Right ventricle myocardium inferior (tissue), 1 donor: ENCODE measurements at regions not wholly inside any gene's neighbourhood (a gene's known extent, or its start where the extent isn't known, plus 50 kb on each side); places are given as distances from the start of the nearest gene placed in this dataset.

Experiments used
- ATAC-seq: fragments of 200-7000 bp; cut with Tn5 transposase; one replicate; pipeline ENCODE4 v1.9.1; 2020; ENCODE audit warnings: mild to moderate bottlenecking, moderate library complexity
- DNase-seq: peaks from one replicate; pipeline ENCODE4 v3.0.0; 2021; ENCODE audit errors: missing footprints
- intact Hi-C: fragments of 100-400 bp; cut with DNase I; formaldehyde crosslinking; loops from one replicate; pipeline ENCODE4 v1.11.0; 2022
- donor health status: DM: no; HTN: yes; CAD: no; lungs with severe emphysema.

DNA sequence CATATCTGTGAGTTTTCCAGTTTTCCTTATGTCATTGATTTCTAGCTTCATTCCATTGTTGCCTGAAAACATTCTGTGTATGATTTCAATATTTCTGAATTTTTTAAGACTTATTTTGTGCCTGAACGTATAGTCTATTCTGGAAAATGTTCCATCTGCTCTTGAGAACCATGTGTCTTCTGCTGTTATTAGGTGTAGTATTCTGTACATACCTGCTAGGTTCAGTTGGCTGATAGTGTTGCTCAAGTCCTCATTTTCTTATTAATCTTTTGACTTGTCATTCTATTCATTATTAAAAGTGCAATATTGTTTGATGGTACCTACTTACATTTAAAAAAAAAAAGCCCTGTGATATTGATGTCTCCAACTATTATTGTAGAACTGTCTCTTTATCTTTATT is 869.8 kb upstream of the MAN1A1 start:
- DNase-seq: no peak
- ATAC-seq: no peak
- intact Hi-C loops: no loop called here

DNA sequence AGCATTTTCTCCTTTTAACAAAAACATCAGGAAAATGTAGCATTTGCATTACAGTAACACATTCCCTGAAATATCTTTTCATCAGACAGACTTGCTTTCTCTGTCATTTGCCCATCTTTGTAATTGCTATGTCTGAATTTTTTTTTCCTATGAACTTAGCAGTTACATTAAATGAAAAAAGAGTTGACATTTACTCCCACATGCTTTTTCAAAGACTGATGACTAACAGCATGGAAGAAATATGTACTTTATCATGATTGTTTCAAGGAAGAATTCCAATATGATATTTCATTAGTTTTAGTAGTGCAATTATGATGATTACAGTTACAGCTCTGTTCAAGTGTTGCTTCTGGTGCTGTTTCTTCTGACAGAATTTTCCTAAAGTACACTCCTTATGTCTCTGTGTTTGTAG is 864.5 kb upstream of the MAN1A1 start:
- intact Hi-C loops: no loop called here
- no peak for ATAC-seq
- no peak for DNase-seq

DNA sequence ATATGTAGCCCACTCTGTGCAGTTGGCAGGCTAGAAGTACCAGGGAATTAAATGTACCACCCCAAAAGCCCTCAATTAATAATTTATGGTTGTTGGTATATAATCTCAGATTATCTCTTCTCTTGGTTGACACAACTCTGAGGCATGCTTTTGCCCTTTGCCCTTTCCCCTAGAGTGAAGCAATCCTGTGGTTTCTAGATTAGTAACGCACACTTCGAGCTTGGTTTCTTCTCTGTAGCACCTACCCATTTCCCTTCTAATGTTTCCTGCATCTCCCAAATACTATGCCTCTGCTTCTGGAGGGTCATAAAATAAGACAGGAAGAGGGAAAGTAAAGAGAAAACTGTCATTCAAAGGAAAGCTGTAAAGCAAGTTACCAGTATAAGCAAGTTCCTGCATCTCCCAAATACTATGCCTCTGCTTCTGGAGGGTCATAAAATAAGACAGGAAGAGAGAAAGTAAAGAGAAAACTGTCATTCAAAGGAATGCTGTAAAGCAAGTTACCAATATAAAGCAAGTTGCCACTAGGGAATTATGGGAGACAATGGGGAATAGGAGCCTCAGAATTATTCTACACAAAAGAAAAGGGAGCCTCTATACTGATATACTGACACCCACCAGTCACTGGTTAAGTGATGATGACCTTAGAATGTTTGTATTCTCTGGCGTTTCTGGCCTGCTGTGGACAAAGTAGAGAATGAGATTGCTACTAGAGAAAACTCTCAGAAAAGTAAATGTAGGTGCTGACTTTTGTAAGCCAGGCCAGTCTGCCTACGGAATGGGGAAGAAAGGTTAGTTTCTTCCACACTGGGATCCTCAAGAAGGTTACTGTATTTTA is 862.6 kb upstream of the MAN1A1 start:
- no peak for ATAC-seq
- intact Hi-C loops: no loop called here

DNA sequence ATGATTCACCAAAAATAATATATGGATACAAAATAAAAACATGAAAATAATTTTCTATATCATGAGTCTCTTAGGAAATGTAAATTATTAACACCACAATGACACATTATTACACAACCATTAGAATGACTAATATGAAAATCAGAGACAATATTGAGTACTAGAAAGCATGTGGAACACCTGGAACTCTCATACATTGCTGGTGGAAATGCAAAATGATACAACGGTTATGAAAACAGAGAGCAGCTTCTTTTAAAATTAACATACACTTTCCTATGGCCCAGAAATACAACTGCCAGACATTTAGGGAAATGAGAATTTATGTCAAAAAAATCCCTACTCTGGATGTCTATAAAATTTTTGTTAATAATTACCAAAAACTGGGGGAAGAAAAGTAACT is 853.3 kb upstream of the MAN1A1 start:
- no peak for ATAC-seq
- intact Hi-C loops: no loop called here
- no peak for DNase-seq

More for the DNA sequence above, 862.6 kb upstream of the MAN1A1 start:
- no peak for DNase-seq

DNA sequence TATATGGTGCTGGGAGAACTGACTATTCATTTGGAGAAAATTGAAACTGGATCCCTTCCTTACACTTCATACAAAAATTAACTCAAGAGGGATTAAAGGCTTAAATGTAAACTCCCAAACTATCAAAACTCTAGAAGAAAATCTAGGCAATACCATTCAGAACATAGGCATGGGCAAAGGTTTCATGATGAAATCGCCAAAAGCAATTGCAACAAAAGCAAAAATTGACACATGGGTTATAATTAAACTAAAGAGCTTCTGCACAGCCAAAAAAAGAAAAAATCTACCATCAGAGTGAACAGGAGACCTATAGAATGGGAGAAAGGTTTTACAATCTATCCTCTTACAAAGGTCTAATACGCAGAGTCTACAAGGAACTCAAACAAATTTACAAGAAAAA is 851.3 kb upstream of the MAN1A1 start:
- intact Hi-C loops: no loop called here
- no peak for ATAC-seq
- DNase-seq: no peak

DNA sequence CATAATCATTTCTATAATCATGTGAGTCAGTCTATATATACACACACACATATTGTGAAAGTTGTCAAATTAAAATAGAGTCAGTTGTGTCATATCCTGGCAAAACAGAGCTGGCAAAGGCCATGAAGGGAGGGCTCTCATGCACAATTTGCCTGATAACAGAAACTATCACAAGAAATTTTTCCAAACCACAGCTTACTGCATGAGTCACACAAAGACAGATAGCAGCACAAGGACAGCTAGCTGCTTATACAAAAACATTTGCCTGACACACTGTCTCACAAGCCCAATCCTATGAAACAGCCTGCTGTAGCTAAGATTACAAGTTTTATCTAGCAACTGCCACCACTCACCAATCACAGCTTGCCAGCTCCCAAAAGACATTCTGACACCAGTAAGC is 848.5 kb upstream of the MAN1A1 start:
- intact Hi-C loops: no loop called here
- DNase-seq (no peak), ATAC-seq (peak; percentile 69)

DNA sequence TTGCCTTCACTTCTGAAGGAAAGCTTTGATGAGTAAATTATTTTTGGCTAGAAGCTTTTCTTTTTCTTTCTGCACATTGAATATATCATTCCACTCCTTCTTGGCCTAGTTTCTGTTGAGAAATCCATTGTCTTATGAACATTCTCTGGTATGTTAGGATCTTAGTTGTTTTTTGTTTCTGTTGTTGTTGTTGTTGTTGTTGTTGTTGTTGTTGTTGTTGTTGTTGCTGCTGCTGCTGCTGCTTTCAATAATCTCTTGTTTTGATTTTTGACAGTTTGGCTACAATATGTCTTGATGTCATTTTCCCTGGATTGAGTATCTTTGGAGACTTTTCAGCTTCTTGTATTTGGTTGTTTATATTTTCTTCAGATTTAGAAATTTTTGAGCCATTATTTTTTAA is 836.5 kb upstream of the MAN1A1 start:
- ATAC-seq (no peak), DNase-seq (no peak)
- intact Hi-C loops: no loop called here

DNA sequence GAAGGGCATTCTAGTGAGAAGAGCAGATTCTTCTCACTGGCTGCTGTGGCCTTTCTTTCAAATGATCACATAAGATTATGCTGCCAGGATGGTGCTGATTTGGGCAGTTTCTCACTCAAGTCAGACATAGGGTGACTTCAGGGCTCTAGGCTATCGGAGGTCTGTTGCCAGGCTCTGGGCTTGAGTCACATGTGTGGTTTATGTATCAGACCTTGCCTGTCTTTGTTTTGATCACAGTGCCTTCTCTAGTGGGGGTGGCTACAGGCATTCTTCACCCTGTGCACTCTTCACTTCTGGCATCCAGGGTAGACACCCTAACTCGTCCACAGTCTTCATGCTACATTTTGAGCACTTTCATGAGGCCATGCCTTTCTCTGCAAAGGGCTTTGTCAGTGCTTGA is 823.7 kb upstream of the MAN1A1 start:
- ATAC-seq (no peak), DNase-seq (no peak)
- intact Hi-C loops: no loop called here

DNA sequence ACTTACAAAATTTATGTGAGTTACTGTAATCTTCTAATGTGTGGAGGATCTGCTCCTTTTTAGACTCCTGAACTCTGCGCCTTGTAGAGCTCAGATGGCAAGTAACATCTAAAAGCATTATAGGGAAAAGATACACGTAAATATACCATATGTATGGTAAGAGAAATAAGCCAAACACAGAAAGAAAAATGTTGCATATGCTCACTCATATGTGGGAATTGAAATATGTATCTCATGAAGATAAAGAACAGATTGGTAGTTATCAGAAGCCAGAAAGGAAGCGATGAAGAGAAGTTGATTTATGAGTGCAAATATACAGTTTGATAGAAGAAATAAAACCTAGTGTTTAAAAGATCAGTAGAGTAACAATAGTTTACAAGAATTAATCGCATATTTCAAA is 815.0 kb upstream of the MAN1A1 start:
- ATAC-seq: no peak
- no peak for DNase-seq
- intact Hi-C loops: no loop called here

DNA sequence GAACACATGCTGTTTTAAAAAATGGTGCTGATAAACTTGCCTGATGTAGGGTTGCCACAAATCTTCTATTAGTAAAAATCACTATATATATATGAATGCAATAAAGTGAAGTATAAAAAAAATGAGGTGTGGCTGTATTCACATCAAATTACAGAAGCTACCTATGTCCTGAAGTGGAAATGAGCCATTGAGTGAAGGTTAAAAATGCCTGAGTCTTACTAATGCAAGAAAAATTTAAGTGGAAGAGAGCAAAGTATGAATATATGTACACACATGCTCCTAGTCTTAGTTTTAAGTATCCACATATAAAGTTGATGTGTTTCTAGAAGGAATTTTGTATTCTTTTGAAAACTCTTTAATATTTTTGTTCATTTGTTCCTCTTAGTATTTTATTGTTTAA is 808.3 kb upstream of the MAN1A1 start:
- no peak for ATAC-seq
- DNase-seq: no peak
- intact Hi-C loops: no loop called here

DNA sequence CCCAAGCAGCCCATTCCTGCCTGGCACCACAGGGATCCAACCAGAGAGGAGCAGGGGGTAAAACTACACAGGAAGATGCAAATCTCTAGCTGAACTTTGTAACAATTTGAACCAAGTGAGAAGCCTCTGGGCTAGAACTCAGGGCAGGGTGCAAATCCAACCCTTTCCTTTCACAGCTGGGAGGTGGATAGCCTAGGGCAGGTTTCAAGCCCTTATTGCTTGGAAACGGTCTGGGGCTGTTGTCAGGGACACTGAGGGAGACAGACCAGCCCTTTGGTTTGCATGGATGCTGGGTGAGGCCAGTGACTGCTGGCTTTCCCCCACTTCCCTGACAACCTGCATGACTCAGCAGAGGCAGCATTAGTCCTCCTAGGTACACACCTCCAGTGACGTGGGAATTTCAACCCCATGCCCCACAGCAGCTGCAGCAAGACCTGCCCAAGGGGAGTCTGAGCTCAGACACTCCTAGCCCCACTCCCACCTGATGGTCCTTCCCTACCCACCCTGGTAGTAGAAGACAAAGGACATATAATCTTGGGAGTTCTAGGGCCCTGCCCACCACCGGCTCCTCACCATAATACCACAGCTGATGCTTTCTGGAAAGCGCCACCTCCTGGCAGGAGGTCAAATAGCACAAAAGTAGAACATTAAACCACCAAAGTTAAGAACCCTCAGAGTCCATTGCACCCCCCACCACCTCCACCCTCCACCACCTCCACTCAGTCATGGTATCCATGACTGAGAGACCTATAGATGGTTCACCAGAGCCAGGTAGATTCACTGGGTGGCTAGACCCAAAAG is 797.7 kb upstream of the MAN1A1 start:
- peak; percentile 48 for DNase-seq
- intact Hi-C loops: no loop called here
- no peak for ATAC-seq

DNA sequence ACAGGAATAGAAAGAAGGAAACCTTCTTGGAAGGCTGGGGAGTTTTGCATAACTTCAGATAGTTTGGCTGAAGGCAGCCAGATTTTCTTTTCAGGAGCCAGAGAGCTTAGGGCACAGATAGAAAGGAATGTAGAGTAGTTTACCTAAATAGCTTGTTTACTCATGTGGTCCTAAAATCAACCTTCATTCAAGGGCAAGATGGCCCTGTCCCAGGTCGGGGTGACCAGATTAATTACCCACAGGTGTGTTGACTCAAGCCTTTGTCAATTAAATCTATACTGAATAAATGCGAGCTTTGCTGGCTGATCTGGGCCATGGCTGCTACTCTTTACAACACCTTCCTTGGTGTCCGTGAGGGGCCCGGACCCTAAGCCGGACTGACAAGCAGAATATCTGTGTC is 792.0 kb upstream of the MAN1A1 start:
- DNase-seq: no peak
- ATAC-seq: no peak
- intact Hi-C loops: no loop called here

DNA sequence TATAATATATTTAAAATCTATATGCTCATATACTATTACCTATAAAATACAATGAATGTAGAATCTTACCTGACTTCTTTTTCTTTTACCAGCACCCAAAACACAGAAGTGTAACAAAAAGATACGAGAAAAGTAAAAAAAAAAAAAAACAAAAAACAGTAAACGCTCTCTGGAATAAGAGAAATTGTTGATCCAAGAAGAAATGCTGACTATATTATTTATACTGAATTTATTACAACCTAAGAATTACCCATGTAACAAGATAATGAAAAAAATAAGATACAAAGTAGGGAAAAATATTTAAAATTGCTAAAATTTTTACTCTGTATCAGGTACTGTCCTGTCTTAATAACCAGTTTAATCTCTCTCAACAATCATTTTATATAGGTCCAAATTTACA is 787.9 kb upstream of the MAN1A1 start:
- intact Hi-C loops: no loop called here
- DNase-seq (no peak), ATAC-seq (no peak)

DNA sequence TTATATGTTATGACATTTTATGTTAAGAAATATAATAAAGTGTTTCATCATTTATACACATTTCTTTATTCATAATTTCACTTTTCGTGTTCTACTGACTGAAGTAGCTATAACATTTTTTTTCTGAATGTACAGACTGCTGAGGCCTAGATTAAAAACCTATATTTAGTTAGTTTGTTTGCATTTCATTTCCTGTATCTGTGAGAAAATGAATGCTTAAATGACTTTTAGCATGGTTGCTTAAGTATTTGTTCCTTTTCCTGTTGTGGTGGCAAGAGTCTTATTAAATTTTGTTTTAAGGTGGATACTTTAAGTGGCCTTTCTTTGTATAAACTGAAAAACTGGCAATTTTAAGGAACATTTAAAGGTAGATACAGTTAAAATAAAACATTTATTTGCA is 779.7 kb upstream of the MAN1A1 start:
- no peak for DNase-seq
- no peak for ATAC-seq
- intact Hi-C loops: no loop called here

DNA sequence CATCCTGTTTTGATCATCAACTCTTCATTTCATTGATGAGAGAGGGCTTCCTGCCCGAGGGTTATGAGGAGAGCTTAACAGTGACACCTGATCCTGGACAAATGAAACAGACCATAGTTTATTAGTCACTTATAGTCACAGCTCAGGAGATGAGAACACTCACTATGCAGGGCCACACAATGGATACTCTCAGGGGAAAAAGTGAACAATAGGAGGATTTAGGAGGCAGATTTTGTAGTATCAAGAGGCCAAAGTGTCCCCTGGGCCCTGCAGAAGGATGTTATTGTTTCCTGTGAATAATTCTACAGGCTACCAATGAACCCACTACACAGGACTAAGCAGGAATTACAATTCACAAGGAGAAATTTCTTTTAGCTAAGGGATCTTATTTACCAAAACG is 772.8 kb upstream of the MAN1A1 start:
- intact Hi-C loops: no loop called here
- no peak for ATAC-seq

DNA sequence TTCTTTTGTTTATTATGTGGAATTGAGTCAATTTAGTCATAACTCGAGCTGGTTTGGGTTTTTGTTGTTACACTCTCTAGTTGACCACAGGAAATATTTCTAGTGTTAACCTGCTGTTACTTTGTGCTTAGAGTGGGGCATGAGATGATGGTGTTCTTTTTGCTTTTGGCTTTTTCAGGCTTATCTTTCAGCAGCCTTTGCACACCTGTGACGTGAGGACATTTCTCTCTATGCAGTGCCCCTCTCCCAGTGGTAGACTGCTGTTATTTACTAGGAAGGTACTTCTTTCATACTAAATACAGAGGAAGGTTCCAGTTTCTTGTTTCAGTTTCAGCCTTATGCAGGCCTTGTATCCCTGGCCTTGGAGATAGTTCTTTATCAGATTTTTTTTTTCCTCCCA is 766.8 kb upstream of the MAN1A1 start:
- intact Hi-C loops: no loop called here
- ATAC-seq (no peak), DNase-seq (no peak)

More for the DNA sequence above, 772.8 kb upstream of the MAN1A1 start:
- DNase-seq: no peak

DNA sequence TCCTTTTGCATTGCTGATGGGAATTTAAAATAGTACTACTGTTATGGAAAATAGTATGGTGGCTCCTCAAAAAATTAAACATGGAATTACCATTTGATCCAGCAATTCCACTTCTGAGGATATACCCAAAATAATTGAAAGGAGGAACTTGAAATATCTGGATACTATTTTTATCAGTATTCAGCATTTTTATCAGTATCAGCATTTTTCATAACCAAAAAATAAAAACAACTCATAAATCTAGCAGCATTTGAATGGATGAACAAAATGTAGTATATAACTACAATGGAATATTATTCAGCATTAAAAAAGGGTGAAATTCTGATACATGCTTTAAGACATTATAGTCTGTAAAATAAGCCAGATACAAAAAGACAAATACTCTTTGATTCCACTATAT is 763.4 kb upstream of the MAN1A1 start:
- no peak for ATAC-seq
- intact Hi-C loops: no loop called here

DNA sequence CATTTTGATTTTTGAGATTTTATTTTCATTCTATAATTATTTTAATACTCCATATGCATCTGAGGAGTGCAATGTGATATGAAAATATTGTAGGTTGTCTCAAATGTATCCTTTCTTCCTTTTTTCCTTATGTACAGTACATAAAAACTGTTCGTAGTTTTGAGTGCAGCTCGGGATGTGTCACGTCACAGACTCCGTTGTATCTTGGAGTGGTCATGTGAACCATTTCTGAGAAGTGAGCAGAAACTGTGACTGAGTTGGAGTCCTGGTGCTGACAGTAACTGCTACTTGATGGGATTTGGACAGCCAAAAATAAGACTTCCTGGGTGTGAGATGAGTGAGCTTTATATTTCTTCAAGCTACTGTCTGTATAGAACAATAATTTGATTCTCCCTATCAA is 761.4 kb upstream of the MAN1A1 start:
- no peak for DNase-seq
- intact Hi-C loops: no loop called here
- no peak for ATAC-seq

More for the DNA sequence above, 763.4 kb upstream of the MAN1A1 start:
- DNase-seq: no peak

DNA sequence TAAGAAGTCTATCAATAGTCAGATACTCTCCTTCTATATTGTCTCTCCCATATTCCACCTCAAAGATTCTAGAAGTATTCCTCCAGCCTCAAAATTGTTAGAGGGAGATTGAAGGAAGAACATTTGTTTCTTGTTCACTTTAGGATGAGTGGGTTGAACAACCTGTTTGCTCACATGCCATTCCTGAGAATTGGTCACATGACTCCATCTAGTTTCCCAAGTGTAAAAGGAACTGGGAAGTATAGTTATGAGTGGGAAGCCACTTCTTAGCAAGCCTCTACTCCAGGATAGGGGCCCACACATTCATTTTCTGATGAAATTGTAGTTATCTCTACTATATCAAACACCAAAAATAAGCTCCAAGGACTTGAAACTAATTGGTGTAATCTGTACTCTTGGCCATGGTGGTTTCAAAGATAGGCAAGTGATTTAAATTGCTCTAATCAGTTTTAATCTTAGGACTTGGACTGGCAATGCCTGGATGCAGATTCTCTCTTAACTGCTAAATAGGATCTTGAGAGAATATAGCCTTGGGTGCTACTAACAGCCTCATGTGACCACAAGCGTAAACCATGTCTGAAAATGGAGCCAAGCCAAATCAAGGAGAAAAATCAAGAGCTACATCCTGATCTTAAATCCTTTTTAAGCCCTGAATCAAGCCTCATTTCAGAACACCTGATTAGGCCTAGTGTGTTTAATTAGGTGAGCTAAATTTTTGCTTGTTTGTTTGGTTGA is 758.7 kb upstream of the MAN1A1 start:
- intact Hi-C loops: no loop called here
- DNase-seq: no peak
- no peak for ATAC-seq

DNA sequence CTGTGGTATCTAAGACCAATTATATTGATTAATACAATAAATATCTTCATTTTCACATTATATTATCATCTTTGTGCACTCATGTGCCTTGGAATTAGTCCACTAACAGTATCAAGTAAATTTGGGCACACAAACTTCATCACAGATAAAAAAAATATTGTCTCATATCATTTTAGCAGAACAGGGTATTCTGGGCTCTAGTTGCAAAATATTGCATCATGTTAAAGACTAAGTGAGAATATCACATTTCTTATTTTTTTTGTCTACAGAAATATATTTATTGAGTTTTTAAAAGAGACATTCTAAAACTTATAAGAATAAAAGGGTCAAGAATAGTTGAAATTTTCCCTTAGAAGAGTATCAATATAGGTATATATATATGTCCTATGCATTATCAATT is 754.1 kb upstream of the MAN1A1 start:
- intact Hi-C loops: no loop called here
- ATAC-seq (no peak), DNase-seq (no peak)
